HG03139 (cell line): ENCODE measurements at regions not wholly inside any gene's neighbourhood (a gene's known extent, or its start where the extent isn't known, plus 50 kb on each side); places are given as distances from the start of the nearest gene placed in this dataset.
"Not testable (repeated sequence)": the region's sequence is repeated elsewhere in the genome, so short reads cannot be mapped to it uniquely, and the experiment has no call there.

Source experiments
- ATAC-seq: cut with Tn5 transposase; IDR thresholded peaks from one replicate; pipeline ENCODE4 v1.9.1; 2021; ENCODE audit not compliant: unreplicated experiment

DNA sequence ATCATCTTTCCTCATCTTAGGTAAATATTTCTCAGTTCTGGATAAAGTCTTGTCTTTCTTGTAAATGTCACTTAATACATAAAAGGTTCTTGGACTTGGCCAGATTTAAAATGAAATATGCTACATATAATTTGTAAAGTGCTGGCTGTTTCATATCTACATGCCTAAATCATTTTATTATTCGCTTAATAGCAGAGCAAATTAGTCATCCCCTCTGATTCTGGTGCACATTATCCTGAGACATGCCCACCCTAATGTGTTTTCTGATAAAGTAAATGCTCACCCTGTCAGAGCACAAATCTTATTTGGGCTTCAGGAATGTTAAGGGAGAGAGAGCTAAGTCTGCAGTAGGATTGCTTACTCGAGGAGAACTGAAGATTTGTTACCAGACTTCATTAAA is 166.5 kb upstream of the IZUMO3 start:
- no peak for ATAC-seq

DNA sequence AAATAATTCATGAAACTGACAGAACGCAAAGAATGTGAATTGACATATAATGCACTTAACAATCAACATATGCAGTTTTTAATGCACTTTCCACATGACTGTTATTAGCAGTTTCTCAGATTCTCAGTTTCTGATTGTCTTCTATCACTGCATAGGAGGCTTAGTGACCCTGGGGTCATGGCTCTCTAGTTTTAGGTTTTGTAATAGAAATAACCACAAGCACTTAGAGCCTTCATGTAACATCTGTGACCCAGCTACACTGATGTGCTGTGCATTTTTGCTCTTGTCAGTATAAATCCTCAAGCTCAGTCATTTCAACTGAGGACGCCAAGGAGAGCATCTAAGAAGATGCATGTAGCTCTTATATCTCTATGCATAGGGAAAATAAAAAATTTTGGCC is 163.1 kb upstream of the IZUMO3 start:
- ATAC-seq: no peak

DNA sequence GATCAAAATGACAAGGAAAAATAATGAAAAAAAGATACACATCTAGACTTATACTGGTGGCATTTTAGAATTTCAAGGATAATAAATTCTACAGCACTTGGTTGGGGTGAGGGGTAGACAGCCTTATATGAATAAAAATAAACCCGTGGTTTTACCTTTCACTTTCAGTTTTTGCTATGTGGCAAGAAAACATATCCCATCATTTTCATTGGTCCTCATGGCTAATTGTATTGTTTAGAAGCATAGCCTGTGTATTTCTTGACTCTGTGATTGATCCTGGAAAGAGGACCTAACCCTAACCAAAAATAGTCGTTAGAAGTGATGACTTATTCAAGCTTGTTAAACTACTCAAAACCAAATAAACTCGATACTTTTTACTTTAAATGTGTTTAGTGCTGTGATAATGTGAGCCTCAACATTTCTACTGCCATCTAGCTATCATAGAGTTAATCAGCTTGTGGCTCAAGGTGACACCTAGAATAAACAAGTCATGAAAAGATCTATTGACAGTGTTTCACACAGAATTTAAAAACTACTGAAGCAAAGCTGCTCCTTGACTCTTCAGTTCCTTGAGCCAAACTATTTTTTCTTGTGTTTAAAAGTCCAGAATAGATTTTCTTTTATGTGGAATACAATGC is 153.3 kb upstream of the IZUMO3 start:
- no peak for ATAC-seq

DNA sequence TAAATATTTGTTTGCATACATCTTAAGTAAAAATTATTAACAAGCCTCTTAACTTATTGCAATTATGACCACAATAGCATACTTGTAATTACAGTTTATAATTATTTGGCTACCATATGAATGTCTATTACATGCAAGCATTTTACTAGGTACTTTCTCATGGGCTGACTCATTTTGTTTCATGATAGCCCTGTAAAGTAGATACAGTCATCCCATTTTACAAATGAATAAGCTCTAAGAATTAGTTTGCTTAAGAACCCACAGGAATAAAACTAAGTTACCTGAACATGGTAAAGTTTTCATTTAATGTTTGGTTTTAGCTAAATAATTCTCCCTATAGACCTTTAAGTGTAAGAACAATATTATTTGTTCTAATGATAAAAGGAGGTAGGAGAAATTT is 126.6 kb upstream of the IZUMO3 start:
- ATAC-seq: no peak

DNA sequence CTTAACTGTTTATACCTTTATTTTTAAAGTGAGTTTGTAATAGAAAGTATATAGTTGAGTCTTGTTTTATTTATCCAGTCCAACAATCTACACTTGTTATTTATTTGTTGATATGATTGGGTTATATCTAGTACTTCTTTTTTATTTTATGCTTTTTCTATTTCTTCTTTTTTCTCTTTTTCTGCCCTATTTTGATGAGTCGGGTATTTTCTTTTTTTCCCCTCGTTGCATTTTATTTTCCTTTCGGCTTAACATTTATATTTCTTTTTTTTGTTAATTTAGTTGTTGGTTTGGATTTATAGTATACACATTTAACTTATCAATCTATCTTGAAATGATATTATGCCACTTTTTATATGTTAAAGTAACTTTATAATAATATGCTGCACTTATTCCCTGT is 111.7 kb upstream of the IZUMO3 start:
- no peak for ATAC-seq

DNA sequence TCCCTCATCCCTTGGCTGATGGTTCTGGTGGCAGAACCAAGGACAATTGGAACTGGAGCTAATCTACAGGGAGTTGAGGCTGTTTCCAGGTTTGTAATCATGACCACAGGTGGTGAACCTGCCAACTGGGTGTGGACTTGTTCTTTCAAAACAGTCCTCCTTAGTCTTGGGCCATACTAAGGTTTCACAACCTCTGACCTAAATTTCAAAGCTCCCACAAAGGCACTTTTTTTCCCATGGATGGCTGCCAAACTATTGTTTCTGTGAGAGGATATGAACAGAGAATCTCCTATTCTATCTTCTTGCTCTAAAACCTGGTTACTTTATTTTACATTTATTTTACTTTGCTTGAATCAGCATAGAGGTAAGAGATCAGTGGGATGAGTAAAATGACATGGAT is 106.5 kb upstream of the IZUMO3 start:
- ATAC-seq: no peak

DNA sequence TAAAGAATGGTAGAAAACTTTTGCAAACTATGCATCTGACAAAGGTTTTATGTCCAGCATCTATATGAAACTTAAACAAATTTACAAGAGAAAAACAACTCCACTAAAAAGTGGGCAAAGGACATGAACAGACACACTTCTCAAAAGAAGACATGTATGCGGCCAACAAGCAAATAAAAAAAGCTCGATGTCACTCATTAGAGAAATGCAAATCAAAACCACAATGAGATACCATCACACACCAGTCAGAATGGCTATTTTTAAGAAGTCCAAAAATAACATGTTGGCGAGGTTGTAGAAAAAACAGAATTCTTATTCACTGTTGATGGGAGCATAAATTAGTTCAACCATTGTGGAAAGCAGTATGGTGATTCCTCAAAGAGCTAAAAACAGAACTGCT is 83.1 kb upstream of the IZUMO3 start:
- ATAC-seq: not testable (repeated sequence)

DNA sequence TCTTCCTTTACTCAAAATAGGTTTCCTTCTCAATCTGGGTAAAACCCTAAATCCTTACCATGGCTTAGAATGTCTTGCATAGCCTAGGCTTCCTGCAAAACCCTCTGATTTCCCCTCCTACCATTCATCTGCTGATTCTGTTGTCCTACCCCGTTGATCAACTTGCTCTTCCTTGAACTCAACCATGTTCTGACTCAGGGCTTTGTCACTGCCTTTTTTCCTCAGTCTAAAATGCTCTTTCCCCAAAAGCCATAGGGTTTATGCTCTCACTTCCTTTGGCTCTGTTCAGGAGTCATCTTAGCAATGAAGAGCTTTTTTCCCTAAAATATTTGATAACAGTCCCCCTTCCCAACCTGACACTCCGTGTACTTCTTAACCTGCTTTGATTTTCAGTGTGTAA is 79.4 kb upstream of the IZUMO3 start:
- no peak for ATAC-seq

DNA sequence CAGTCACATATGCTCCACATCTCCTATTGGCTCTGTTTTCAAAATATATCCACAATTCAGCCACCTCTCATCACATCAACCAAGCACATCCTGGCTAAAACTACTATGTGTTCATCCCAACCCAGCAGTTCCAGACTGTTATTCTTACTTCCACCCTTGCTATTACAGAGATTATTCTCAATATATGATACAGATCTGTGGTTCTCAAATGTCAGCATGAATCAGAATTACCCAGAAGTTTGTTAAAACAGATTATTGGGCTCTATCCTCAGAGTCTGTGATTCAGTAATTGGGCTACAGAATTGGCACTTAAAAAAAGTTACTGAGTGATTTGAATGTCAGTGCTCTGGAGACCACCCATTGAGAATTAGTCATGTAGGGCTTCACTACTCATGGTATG is 78.8 kb upstream of the IZUMO3 start:
- ATAC-seq: no peak

DNA sequence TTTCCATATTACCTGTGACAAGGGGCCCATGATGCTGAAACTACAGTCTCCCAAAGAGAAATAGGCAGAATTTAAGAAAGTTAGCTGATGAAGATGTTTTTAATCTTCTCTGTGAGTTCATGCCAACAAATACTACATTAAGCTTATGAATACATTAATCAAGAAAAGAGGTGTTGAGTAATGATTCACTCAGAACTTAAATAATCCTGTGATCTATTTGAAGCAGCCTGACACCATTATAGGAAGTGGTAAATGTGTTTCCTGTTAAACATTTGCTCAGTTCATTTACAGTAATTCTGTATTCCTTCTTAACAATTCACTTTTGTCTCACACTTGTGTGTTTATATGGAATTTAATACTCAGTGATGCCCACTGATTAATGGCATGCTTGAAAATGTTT is 75.0 kb upstream of the IZUMO3 start:
- ATAC-seq: no peak

DNA sequence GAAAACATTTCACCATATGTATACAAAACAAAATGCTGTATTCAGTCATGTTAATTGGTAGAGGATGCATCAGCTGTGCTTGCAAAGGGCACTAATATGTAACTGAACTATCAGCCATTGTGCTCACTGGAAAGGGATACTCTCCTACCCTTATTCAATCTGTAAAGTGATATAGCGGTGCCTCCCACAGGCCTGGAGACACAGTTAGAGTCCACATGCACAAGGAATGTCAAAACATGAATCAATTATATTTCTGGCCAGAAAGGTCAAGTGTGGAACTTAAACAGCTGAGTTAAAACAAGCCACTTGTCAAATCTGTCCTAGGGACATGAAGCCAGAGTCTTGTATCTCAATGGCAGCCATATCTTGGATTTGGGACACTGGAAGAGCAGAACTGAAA is 71.2 kb upstream of the IZUMO3 start:
- ATAC-seq: no peak

DNA sequence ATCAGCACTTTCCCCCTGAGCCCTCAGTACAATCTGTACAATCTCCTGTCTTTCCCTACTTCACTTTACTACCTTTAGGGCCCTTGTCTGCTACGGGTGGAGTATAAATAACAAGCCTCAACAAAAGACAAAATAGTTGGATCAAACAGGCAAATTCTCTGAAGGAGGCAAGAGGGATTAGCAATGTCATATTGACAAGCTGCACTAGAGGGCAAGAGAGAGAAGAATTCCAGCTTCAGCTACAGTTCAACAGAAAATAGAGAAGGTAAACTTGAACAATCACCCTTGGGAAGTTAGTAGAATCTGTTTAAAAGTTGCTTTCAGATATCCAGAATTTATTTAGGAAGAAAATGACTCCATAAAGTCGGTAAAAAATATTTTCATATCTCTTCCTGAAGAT is 68.4 kb upstream of the IZUMO3 start:
- ATAC-seq: no peak

DNA sequence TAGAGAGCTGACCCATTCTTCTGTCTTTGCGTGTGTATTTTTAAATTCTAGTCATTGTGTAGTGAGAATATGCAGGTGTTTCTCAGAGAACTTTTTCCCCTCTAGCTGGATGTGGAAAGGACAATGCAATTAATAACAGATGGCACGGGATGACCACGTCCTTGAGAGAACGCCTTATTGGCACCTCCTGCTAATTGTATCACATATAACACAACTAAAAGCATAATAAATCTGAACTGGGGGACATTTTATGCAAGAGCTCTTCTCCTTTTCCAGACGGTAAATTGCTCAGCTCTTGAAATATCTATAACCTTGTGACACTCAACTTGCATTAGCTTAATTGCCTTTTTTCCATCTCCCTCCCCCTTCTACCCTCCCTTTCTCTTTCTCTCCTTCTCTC is 62.9 kb upstream of the IZUMO3 start:
- no peak for ATAC-seq

DNA sequence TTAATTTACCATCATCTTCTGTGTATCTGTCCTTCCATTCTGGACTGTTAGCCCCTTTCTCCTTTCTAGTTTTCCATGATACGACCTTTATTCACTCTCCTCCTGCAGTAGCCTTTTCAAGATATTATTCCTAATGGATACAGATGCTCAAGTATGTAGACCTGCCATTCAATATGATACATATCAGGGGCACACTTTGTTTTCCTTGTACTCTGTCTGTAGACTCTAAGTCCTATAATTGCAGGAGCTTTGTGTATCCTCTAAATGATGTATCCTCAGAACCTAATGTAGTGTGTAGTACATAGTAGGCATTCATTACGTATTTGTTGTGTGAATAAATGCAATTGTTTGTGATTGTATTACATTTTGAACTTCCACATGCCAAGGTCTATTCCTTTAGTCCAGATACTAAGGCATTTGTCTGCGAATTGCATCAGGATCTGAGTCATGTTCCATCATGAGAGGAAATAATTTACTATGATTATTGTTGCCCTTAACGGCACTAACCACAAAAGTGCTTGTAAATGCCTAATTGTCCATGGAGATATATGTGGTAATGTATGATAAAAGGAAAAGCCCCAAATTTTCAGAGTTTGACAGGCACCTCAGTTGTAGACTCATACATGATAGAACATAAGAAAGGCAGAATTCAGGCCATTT is 57.1 kb upstream of the IZUMO3 start:
- ATAC-seq: no peak
